Vagina (tissue), 2 donors: ENCODE measurements at regions not wholly inside any gene's neighbourhood (a gene's known extent, or its start where the extent isn't known, plus 50 kb on each side); places are given as distances from the start of the nearest gene placed in this dataset.

ENCODE experiments used
- POLR2A ChIP-seq, 2 donors: fragments of 450-650 bp; IDR thresholded peaks; one replicate each; pipeline ENCODE4 v1.6.1; 2017; ENCODE audit warnings: antibody characterized with exemption in 2 of 2, mild to moderate bottlenecking in 2 of 2, moderate library complexity in 2 of 2
- TF ChIP-seq, protein P1 (sequence below), 3 experiments: fragments of 450-650 bp in 2 of 3; fragments of 200-600 bp in 1 of 3; sonication (generic) in 1 of 3; IDR thresholded peaks; one replicate each; pipeline ENCODE4 v1.5.1; 2017 to 2019; ENCODE audit warnings: antibody characterized with exemption in 3 of 3, mild to moderate bottlenecking in 2 of 3, moderate library complexity in 2 of 3

DNA sequence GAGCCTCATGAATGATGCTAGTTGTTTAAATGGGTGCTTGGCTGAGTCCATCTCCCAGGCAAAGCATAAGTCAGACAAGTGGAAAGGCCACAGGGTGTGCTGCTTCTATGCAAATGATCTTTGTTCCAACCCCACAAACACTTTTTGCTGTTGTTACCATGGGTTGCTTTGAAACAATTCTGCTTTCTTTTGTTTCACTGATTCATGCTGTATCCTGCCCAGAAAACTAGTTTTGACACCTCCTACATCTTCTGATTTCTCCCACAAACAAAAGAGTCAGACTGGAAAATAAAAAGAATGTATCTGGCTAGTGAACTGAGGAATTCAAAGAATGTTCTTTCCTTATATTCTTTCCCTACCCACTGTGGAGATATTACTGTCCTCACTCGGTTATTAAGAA is 298.6 kb downstream of the DIRAS2 start:
- TF ChIP-seq, protein P1, sequence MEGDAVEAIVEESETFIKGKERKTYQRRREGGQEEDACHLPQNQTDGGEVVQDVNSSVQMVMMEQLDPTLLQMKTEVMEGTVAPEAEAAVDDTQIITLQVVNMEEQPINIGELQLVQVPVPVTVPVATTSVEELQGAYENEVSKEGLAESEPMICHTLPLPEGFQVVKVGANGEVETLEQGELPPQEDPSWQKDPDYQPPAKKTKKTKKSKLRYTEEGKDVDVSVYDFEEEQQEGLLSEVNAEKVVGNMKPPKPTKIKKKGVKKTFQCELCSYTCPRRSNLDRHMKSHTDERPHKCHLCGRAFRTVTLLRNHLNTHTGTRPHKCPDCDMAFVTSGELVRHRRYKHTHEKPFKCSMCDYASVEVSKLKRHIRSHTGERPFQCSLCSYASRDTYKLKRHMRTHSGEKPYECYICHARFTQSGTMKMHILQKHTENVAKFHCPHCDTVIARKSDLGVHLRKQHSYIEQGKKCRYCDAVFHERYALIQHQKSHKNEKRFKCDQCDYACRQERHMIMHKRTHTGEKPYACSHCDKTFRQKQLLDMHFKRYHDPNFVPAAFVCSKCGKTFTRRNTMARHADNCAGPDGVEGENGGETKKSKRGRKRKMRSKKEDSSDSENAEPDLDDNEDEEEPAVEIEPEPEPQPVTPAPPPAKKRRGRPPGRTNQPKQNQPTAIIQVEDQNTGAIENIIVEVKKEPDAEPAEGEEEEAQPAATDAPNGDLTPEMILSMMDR (IDR thresholded peaks at IDR 0.05) = no peak
- TF ChIP-seq POLR2A (IDR thresholded peaks at IDR 0.05) = no peak
